ENCODE measurements at regions not wholly inside any gene's neighbourhood (a gene's known extent, or its start where the extent isn't known, plus 50 kb on each side); places are given as distances from the start of the nearest gene placed in this dataset.

DNA sequence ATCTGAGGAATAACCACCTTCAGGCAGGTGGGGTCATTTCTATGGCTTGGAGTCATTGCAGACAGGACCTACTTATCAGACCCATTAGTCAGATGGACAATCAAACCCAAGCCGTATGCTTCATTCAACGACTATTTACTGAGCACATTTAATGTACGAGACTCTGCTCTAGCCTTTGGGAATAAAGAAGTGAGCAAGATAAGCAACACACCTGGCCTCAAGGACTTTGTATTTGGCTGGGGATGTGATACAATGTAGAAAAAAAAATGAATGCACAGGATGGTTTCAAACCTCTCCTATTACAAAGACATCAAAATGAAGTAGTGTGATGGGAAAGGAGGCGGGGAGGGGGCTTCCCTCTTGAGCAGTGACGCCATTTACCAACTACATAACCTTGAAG lies 311.7 kb downstream of the PMP22 start:
- TF ChIP-seq POLR2A (IDR thresholded peaks at IDR 0.05) (no peak), POLR2AphosphoS5 (IDR thresholded peaks at IDR 0.05) (no peak)
- TF ChIP-seq, protein P1, sequence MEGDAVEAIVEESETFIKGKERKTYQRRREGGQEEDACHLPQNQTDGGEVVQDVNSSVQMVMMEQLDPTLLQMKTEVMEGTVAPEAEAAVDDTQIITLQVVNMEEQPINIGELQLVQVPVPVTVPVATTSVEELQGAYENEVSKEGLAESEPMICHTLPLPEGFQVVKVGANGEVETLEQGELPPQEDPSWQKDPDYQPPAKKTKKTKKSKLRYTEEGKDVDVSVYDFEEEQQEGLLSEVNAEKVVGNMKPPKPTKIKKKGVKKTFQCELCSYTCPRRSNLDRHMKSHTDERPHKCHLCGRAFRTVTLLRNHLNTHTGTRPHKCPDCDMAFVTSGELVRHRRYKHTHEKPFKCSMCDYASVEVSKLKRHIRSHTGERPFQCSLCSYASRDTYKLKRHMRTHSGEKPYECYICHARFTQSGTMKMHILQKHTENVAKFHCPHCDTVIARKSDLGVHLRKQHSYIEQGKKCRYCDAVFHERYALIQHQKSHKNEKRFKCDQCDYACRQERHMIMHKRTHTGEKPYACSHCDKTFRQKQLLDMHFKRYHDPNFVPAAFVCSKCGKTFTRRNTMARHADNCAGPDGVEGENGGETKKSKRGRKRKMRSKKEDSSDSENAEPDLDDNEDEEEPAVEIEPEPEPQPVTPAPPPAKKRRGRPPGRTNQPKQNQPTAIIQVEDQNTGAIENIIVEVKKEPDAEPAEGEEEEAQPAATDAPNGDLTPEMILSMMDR (IDR thresholded peaks at IDR 0.05), result no peak

Measured in breast epithelium (tissue), 3 donors.